IPS DF 19.7 (cell line): ENCODE measurements at regions not wholly inside any gene's neighbourhood (a gene's known extent, or its start where the extent isn't known, plus 50 kb on each side); places are given as distances from the start of the nearest gene placed in this dataset.
"Not testable (repeated sequence)": the region's sequence is repeated elsewhere in the genome, so short reads cannot be mapped to it uniquely, and the experiment has no call there.

ENCODE experiments used
- DNase-seq: peaks from one replicate; pipeline ENCODE4 v3.0.0-alpha.2; 2013; ENCODE audit warnings: low read depth, low spot score

GRCh38 chr2:111569356-111570199 is 314.4 kb downstream of the ANAPC1 start:
- DNase-seq: not testable (repeated sequence)

GRCh38 chr2:111570300-111571114 is 313.5 kb downstream of the ANAPC1 start:
- DNase-seq: not testable (repeated sequence)

GRCh38 chr2:111574803-111575202 is 309.2 kb downstream of the ANAPC1 start:
- DNase-seq: not testable (repeated sequence)

DNA sequence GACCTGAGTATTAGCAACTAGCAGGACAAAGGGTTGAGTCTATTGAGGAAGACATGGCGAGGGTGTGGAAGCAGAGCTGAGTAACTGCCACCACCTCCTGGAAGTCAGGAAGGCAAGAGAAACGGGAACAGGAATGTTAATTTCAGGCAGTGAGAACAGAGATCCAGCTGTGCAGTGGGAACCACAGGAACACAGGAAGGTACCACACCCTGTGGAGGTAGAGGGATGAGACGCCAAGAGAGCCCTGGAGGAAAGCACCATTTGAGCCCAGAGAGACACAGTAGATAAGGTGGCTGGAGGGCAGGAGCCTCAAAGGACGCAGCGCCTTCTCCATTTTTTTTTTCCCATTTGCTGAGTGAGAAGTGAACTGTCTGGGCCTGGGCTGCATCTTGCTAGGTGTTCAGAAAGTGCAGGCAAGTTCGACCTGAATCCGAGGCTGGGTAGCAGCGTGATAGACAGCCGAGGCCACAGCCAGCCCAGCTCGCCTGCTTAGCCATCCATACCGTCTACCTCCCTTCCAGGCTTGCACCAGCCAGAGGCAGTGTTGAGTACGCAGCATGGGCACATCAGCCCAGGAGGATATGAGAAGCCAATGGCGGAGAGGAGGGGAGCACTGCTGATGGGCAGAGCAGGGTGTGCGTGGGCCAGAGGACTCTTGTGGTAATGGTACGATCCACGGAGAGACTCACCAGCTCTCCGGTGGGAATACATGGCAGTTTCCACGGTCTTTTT is 306.7 kb downstream of the ANAPC1 start:
- DNase-seq: not testable (repeated sequence)

DNA sequence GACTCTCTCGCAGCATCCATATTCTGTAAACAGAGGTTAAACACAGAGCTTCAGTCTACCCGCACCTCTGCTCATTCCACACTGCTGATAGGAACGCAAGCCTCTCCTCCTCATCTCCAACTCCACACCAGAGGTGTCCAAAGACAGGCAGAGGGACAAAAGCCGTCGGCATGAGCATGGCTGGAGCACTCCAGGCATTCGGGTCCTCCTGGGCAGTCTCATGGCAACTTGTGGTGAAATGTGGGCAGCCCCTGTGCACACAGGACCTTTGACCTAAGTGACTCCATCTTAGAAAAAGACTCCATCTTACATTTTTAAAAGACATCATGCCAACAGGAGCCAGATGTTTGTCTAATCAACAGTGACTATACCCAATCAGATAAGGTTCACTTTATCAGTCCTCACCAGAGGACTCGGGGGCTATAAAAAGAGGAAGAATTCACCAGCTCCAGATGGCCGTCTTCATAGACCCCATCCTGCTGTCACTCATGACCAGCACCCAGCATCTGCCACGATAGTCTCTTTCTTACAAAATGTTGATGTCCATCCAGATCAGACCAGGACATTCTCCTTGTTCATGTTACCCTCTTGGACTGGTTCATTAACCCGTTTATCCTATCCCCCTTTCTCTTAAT is 304.4 kb downstream of the ANAPC1 start:
- DNase-seq: not testable (repeated sequence)

DNA sequence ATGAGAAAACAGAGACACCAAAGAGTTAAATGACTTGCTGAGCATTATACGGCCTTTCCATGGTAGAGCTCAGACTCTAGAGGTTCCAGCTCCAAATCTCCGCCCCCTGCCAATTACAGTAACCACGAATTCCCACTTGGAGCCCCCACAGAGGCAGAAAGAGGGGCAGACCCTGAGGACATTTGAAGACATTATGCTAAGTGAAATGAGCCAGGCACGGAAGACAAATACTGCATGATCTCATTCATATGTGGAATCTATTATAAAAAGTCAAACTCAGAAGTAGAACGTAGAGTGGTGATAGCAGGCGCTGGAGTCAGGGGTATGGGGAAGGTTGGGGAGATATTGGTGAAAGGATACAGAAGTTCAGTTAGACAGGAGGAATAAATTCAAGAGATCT is 303.4 kb downstream of the ANAPC1 start:
- not testable (repeated sequence) for DNase-seq

DNA sequence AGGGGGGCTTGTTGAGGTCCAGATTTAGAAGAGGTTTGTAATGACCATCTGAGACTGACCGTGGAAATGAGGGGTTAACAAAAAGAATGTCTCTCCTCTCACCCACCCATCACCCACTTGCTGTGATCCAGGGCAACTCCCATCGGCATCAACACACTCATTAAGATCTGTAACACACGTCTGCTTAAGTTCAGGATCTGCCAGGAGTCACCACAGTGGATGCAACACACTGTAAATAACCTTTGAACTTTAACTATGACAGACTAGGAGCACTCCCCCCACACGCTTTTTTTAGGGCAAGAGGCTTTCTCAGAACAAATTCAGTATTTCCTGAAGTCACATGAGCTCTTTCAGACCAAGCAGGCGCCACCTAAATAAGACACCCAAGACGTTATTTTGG is 301.9 kb downstream of the ANAPC1 start:
- not testable (repeated sequence) for DNase-seq

DNA sequence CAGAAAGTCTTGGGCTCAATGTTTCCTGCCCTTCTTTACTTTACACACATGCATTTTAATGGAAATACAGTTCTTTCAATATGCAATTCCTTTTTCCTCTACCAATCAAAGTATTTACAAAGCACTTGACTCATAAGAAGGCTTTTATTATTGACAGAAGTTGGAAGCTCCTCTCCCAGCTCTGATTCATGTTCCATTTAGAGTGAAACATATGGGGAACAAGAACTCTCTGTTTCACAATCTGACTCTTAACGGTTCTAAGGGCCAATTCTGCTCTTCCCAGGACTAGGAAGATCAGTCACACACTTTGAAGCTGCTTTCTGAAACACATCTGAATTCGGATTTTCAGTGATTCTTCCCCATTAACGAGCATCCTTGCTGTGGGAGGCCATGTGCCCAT is 300.5 kb downstream of the ANAPC1 start:
- not testable (repeated sequence) for DNase-seq

GRCh38 chr2:111584540-111584939 is 299.5 kb downstream of the ANAPC1 start:
- DNase-seq: not testable (repeated sequence)

DNA sequence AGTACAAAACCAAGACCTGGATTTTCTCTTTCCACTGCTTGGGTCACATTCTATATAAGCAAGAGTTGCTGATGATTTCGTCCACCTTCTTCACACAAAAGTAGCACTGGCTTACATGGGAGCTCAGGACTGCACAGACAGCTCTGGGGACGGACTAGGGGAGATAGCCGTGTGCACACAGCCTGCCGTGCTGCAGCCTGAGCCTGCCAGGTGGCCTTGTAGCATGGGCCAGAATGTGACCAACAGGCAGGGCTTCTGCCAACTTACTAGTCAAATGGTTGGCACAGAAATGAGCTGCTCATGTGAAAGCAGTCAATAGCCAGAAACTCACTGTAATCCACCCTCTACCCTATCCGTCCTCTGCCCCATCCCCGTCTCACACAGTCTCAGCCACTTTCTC is 299.0 kb downstream of the ANAPC1 start:
- not testable (repeated sequence) for DNase-seq

DNA sequence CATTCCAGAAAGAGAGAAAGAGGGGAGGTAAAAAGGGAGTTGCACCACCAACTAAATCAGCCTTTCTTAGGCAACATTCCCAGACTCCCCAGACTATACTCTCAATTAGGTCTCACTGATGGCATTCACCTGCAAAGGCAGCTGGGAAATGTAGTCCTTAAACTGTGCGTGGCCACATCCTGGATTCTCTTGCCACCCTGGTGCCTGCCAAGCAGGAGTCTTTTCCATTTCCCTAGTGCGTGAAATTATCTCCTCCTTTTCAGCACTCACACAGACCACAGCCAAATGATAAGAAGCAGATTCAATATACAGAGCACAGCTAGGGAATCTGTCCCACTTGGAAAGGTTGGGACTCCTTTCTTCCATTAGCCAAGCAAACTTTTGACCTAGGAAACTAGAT is 298.0 kb downstream of the ANAPC1 start:
- DNase-seq: not testable (repeated sequence)

DNA sequence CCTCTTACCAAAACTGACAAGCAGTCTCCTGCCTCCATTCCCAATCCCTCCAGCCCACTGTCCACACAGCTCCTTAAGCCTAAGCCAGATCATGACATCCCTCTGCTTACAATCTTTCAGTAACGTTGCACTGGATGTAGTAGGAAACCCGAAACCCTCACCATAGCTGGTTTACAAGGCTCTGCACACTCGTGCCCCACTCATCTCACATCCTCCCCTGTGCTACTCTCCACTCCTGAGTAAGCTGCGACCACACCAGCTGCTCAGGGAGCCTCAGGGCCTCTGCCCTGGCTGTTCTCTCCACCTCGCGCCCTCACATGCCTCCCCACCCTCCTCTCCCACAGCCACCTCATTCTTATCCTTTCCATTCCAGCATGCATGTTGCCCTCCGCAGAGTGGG is 288.9 kb downstream of the ANAPC1 start:
- not testable (repeated sequence) for DNase-seq

GRCh38 chr2:111596808-111597705 is 286.9 kb downstream of the ANAPC1 start:
- DNase-seq: not testable (repeated sequence)

DNA sequence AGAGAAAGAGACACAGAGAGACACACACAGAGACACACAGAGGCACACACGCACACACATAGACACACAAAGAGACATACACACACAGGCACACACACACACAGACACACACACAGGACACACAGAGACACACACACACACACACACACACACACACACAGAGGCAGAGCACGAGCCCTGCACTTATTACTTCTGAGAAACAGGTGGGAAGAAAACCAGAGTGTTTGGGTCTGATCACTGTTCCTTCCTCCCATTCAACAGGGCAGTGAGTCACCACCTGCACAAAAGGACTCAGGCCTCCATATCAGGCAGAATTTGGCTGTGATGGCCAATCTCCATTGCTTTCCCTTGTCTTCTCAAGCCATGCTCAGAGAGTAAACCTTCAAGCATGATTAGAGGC is 285.0 kb downstream of the ANAPC1 start:
- DNase-seq: not testable (repeated sequence)

DNA sequence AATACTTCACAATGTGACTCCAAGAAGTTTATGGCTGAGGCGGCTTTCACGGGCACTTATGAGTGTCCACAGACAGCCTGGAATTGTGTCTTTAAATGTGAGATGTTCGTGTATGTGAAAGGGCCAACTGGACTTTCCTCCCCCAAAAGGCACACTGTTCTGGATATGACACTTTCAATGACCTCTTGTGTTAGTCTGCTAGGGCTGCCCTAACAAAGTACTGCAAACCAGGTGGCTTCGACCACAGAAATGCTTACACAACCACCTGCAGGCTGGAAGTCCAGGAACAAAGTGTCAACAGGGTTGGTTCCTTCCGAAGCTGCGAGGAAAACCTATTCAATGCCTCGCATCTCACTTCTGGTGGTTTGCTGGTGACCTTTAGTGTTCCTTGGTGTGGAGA is 281.7 kb downstream of the ANAPC1 start:
- not testable (repeated sequence) for DNase-seq

DNA sequence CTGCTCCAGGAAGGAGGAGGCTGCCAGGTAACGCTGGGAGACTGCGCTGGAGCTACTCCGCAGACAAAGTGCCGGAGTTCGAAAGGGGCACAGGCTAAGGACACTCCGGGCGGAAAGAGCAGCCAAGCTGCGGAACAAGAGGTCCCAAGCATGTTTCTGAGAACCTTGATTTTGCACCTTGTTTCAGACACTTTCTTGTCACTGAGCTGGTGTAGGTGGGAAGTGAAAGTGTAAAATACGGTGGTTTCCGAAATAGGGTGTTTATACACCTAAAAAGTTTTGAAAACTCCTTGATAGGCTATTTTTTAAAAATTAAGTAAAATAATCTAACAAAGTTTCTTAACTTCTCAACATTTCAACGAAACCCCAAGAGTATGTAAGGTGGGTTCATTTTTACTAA is 278.2 kb downstream of the ANAPC1 start:
- DNase-seq: not testable (repeated sequence)

DNA sequence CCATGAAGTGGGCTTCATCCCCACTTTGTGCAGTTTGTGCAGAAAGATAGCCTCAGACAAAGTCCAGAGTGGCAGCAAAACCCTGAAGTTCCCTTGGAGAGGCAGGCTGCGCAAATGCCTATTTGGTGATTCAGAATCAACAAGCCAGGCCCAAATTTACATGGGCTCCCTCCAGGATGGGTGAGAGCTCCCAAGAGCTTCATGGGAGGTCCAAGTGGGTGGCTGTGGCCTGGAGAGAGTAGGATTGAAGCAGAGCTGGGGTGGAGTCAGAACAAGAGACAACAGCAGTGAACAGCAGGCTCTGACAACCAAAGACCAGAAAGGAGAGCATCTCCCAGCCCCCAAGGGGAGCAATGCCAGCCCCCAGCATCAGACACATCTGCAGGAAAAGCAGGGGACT is 277.4 kb downstream of the ANAPC1 start:
- not testable (repeated sequence) for DNase-seq

- DNase-seq: not testable (repeated sequence)
Observed at GRCh38 chr2:111609146-111609844, 274.7 kb downstream of the ANAPC1 start.

DNA sequence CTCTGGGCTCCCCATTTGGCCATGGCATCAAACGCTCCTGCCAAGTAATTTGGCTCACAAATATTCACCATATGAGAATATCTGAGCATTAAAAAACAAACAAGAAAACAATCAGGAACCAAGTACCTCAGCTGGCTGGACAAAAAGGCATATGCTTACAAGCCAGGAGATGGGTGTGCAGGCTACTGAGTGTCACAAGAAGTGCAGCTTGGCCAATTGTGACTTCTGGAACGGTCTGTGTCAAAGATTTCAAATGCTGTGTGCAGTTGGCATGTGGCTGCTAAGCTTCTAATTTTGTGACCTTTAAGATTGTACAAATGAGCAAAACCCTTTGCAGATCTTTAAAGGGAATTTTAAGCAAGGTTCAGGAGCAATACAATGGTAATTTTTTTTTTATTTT is 274.0 kb downstream of the ANAPC1 start:
- DNase-seq: not testable (repeated sequence)
